HK-2 (cell line): ENCODE measurements at regions not wholly inside any gene's neighbourhood (a gene's known extent, or its start where the extent isn't known, plus 50 kb on each side); places are given as distances from the start of the nearest gene placed in this dataset.
"Not testable (repeated sequence)": the region's sequence is repeated elsewhere in the genome, so short reads cannot be mapped to it uniquely, and the experiment has no call there.

ENCODE experiments used
- DNase-seq: peaks from one replicate; pipeline ENCODE4 v3.0.0-alpha.2; 2018; ENCODE audit not compliant: unreplicated experiment

DNA sequence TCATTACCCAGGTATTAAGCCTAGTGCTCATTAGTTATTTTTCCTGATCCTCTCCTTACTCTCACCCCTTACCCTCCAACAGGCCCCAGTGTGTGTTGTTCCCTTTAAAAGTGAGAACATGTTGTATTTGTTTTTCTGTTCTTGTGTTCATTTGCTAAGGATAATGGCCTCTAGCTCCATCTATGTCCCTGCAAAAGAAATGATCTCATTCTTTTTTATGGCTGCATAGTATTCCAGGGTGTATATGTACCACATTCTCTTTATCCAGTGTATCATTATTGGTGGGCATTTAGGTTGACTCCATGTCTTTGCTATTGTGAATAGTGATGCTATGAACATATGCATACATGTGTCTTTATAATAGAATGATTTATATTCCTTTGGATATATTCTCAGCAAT lies 185.0 kb upstream of the SMIM30 start:
- DNase-seq, result not testable (repeated sequence)

DNA sequence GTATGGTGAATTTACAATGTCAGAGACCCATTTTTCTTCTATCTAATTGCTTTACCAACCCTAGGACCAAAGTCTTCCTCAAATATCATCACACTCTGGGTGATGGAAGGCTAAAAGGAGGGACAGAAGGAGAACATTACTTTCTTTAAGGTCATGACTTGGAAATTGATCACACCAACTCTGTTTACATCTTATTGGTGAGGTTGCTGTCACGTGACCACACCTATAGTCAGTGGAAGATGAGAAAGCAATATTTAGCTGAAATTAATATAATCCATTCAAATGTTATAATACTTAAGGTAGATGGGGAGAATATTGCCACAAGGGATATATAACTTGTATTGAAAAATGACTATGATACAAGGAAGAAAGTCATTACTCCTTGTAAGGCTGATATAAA lies 183.6 kb upstream of the SMIM30 start:
- no peak for DNase-seq

DNA sequence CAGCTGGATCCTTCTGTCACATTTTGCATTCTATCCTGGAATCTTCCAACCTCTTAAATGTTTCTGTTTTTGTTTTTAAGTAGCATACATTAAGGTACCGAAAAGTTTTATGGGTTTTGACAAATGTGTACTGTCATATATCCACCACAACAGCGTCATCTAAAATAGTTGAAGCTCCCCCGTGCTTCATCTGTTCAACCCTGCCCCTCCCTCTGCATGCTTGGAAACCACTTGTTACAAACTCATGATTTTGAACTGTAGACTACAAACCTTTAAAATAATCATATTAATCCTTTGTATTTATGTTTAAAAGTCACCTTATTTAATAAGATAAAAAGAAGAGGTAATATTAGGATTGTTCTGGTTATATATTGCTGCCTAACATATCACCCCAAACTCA lies 182.8 kb upstream of the SMIM30 start:
- no peak for DNase-seq

DNA sequence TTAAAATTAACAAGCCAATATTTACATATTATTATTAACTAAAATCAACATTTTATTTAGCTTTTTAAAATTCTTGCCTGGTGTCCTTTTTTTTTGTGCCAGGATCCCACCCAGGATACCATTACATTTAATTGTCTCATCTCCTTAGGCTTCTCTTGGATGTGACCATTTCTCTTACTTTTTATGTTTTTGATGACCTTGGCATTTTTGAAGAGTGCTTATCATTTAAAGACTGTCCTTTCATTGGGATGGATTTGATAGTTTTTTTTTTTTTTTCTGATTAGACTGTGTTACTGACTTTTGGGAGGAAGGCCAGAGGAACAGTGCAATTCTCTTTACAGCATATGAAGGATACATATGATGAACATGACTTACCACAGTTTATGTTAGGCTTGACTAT lies 181.4 kb upstream of the SMIM30 start:
- DNase-seq, result no peak

DNA sequence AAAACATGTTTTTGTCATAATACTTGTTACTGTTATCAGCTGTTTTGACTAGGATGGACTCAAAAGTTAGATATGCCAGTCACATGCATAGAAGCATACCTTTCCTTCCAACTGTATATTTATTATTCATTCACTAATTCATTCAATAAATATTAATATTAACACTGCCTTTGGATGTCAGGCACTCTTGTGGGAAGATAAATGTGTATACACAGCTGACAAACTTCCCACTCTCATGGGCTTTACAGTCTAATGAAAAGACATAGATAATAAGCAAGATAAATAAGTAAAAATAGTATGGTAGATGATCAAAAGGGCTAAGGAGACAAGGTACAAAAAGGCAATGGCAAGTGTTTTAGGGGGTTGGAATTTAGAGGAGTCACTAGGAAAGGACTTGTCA lies 180.1 kb upstream of the SMIM30 start:
- no peak for DNase-seq

DNA sequence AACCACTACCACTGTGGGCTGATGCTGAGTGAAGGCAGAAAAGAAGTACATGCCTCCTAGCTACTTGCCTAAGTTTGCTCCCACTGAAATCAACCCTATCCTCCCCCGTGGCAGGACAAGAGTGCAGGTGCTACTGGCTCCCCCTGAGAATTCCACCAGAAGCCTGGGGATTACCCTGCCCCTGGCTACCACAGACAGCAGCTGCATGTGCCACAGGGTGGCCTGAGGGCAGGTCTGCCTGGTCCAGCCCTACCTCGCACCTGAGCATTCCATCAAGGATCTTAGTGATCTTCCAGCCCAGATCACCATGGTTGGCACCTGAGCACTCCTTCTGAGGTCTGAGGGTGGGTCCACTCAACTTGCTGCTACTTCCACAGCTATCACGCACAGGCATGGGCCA lies 176.4 kb upstream of the SMIM30 start:
- DNase-seq, result no peak

DNA sequence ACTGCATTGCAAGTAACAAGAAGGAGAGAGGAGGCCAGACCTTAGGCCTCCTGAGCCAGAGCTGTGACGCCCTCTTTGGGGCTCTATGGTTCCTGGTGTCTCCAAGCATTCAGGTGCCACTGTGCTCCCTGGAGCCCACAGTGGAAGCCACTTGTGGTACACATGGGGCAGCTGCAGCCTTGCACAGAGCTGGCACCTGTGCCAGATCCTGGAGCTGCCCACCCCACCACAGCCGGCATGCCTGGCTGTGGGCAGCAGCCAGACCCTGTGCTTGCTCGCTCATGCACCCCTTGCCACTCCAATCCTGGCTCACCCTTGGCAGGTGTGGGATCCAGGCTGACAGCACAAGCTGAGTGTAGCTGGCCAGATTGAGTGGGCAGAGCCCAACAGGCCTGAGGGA lies 173.8 kb upstream of the SMIM30 start:
- DNase-seq, result no peak

DNA sequence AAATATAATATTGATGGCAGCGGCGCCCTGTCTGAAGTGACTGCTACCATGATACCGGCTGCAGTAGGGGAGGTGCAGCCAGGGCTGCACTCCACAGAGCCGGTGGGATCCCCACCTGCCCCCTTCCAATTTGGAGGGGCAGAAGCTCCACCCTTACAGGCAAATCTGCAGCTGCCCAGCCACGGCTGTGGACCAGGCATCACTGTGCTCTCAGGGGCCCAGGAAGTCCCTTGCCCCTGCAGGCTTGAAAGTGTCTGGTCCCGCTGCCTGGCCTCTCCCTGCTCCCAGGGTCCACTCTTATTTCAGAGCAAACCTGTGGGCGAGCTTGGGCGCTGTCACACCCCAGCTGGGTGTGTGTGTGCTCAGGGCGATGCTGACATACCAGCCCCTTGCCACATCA lies 172.7 kb upstream of the SMIM30 start:
- no peak for DNase-seq

DNA sequence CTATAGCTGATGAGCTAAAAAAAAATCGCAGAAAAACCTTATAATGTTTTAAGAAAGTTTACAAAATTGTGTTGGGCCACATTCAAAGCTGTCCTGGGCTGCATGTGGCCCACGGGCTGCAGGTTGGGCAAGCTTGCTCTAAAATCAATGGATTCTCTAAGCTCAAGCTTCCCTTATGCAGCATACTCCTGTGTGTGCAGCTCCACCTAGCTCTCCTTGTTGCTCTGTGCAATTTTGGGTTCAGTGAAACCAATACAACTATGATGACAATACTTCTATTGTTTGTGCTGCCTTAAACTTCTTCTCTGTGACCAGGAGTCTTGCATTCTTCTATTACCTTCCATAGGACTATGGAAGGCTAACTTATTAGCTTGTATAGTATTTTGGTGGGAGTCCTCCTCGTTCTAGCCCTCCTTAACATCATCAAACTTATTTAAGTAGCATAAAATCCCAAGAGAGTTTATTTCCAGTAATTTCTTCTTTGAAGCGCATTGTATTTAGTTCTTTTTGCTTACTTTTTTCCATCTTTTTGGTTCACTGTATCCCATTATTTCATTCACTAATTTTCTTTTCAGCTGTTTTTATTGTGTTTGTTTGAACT lies 170.9 kb upstream of the SMIM30 start:
- no peak for DNase-seq

DNA sequence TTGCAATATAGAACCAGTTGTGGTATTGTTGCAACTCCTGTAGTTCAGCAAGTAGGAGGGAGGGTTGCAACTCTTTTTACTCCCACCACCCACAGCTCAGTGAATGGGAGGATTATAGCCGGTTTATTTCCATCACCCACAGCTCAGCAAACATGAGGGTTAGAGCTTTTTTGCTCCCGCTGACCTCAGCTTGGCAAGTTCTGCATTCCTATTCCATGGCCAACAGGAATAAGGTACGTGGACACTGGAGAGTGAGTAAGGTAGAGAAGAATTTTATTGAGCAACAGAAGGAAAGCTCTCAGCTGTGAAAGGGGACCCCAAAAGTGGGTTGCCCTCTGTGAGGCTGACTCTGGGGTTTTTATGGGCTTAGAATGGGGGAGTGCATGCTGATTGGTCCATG lies 167.1 kb upstream of the SMIM30 start:
- no peak for DNase-seq

DNA sequence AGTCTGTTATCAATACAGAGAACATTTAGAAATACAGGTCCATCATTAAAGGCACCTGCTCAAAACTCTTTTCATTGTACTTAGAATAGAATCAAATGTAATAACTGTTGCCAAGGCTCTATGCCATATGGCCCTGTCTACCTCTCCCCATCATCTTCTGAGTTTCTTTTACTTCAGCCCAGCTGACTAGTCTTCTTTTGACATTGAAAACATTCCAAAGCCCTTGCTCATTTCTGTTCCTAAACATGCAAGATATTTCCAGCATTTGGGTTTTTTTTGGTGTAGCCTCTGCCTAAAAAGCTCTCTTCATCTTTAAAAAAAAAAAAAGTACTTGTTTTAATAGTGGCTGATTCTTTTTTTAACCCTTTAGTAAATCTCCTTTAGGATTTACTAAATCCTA lies 165.5 kb upstream of the SMIM30 start:
- no peak for DNase-seq

DNA sequence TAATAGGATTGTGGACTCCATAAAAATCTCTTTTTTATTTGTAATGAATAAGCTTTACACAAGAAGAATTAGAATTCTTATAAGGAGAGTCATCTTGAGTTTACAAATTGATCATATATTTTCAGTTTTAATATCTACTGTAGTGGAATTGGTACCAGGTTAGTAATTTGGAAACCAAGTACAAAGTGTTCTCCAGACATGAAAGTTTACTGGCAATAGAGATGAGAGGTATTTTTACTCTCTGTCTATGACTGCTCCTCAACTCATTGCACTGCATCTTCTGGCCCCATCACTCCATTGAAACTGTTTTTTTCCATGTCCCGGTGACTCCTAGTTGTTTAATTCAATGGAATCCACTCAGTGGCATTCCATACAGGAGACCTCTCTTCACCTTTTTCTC lies 164.5 kb upstream of the SMIM30 start:
- no peak for DNase-seq

DNA sequence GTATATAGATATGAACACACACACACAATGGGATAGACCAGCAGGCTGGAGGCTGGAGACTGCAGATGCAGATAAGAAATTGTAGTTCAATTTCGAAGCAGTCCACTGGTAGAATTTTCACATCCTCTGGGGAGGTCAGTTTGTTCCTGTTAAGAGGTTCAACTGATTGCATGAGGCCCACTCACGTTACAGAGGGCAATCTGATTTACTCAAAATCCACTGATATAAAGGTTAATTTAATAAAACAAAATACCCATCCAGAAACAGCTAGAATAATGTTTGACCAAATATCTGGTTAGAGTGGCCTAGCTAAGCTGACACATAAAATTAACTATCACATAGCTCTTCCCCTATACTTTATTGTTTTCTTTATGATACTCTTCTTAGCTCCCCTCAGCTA lies 162.9 kb upstream of the SMIM30 start:
- no peak for DNase-seq

DNA sequence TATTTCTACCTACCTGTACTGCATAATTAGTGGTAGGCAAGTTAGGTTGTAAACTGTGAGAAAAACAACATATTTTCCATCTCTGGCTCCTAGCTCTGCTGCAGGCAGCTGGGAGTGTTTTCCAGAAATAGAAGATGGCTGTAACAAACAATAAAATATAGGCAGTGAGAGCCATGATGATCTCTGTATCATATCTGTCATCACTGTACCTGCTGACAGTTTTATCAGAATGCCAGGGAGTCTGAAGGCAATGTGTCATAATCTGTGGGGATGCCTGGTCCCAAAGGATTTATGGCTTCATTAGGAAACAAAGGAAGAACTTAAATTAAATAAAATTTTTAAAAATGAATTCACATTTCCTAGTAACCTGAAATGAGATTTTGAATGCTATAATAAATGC lies 160.9 kb upstream of the SMIM30 start:
- DNase-seq, result no peak

DNA sequence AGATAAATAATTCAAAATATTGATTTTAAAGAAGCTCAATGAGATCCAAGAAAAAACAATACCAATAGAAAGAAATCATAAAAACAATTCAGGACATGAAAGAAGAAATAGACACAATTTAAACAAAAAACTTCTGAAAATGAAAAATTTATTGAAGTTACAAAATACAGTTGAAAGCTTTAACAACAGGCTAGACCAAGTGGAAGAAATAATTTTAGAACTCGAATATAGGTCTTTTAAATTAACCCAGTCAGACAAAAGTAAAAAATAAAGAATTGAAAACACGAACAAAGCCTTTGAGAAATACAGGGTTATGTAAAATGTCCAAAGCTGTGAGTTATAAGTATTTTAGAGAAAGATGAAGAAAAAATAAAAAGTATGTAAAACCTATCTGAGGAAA lies 152.4 kb upstream of the SMIM30 start:
- DNase-seq, result no peak

DNA sequence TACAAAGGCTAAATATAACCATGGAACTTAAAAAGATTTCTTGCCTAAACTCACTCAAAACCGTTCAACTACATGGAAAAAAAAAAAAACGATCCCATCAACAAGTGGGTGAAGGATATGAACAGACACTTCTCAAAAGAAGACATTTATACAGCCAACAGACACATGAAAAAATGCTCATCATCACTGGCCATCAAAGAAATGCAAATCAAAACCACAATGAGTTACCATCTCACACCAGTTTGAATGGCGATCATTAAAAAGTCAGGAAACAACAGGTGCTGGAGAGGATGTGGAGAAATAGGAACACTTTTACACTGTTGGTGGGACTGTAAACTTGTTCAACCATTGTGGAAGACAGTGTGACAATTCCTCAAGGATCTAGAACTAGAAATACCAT lies 151.2 kb upstream of the SMIM30 start:
- not testable (repeated sequence) for DNase-seq

DNA sequence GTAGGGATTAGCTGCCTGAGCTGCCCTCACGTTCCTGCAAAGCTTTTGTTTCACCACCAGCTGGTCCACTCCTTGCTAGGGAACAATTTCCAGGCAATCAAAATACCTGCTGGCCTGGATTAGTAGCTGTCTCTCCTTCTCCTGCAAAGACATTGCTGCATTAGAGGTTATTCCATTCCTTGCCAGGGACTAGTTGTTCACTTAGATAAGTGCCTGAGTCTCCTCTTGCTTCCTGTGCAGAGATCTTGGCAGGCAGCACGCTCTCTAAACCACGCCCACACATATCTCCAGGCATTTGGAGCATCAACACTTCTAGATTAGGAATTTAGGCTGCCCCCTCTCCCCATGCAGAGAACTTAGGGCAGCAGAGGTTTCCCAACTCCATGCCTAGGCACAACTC lies 150.4 kb upstream of the SMIM30 start:
- DNase-seq, result no peak

DNA sequence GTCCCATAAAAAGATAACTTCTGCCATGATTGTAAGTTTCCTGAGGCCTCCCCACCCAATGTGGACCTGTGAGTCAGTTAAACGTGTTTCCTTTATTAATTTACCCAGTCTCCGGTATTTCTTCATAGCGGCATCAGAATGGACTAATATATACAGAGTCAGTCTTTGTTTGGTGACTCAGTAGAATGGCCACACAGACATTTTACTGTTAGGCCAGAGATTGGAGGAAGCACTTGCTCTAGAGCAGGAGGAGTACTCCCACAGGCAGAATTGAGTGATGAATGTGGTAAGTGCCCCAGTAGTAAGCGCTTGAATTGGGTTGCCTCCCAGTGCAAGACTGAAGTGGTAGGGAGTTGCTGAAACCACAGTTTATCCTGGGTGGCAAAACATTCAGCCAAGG lies 149.5 kb upstream of the SMIM30 start:
- no peak for DNase-seq

DNA sequence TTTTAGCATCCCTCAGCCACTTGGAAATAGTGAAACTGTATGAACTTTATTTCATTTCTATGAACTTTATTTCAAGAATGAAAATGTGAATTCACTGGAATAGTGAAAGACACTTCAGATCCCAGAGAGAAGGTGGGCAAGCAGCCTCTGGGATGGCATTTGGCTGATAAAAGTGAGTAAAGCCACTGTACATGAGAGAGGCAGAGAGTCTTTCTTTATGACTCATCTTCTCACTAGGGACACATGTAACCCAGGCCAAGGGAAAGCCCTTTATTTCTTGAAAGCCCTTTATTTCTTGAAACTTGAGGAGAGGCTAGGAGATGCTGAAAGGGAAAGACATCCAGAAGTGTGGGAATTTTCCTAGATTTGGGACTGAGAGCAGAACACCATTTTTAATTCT lies 148.9 kb upstream of the SMIM30 start:
- DNase-seq, result no peak

DNA sequence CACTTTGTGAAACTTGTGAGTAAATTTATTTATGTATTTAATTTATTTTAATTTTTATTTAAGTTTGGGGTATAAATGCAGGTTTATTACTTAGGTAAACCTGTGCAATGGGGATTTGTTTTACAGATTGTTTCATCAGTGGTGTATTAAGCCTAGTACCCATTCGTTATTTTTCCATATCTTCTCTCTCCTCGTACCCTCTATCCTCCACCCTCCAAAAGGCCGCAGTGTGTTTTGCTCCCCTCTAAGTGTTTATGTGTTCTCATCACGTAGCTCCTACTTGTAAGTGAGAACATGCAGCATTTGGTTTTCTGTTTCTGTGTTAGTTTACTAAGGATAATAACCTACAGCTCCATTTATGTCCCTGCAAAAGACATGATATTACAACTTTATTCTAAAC lies 145.4 kb upstream of the SMIM30 start:
- no peak for DNase-seq

DNA sequence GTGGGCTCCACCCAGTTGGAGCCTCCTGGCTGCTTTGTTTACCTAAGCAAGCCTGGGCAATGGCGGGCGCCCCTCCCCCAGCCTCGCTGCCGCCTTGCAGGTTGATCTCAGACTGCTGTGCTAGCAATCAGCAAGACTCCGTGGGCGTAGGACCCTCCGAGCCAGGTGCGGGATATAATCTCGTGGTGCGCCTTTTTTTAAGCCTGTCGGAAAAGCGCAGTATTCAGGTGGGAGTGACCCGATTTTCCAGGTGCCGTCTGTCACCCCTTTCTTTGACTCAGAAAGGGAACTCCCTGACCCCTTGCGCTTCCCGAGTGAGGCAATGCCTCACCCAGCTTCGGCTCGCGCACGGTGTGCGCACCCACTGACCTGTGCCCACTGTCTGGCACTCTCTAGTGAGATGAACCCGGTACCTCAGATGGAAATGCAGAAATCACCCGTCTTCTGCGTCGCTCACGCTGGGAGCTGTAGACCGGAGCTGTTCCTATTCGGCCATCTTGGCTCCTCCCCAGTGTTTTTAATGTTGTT lies 144.9 kb upstream of the SMIM30 start:
- not testable (repeated sequence) for DNase-seq

DNA sequence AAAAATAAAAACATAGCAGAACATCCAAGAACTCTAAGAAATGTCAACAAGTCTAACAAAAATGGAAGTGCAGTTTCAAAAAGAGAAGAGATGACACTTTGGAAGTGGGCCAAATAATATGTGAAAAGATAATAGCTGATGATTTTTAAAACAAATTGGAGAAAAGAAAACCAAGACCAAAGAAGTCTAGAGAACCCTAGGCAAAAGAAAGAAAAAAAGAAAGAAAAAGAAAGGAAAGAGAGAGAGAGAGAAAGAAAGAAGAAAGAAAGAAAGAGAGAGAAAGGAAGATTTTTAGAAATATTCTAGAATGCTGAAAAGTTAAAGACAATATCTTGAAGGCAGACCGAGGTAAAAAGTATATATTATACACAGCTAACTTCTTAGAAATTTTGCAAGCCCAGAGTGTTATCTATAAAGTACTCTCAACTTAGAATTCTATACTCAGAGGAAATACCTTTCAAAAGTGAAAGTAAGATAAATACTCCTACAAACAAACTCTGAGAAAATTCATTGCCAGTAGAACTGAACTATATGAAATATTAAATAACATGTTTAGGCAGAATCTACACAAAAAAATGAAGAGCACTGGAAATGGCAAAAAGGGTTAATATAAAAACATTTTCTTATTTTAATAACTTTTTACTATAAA lies 138.7 kb upstream of the SMIM30 start:
- no peak for DNase-seq

DNA sequence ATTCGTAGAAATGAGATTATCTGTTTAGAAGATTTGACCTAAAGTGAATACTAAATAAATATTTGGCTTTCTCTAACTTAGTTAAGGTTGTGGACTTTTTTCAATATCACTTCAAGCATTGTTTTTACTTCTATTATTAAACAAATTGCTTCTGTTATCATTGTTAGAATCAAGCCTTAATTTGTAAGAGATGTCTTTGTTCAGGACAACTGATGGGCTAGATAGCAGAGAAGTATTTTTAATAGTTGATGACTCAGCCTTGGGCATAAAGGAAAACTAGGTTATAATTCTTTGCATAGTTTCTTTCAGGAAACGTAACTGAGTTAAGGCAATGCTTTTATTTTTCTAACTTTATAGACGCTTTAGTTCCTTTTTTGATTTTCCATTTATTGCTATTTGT lies 128.8 kb upstream of the SMIM30 start:
- DNase-seq, result no peak

DNA sequence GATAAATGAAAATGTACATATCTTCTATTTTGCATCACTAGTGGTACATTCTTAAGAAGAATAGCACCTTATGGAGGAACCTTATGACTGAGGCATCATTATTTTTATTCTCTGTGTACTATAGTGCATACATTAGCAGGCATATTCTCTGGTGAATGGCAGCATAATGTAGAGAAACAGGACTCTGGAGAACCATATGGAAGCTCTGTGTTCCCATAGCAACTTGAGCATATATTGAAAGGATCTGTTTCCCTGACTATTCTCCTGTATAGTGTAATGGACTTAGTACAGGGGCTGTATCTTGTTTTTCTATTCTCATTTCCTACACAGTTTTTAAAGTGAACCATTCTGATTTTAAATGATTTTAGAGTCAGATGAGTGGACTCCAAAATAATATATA lies 128.4 kb upstream of the SMIM30 start:
- no peak for DNase-seq
